ENCODE measurements at regions not wholly inside any gene's neighbourhood (a gene's known extent, or its start where the extent isn't known, plus 50 kb on each side); places are given as distances from the start of the nearest gene placed in this dataset.

DNA sequence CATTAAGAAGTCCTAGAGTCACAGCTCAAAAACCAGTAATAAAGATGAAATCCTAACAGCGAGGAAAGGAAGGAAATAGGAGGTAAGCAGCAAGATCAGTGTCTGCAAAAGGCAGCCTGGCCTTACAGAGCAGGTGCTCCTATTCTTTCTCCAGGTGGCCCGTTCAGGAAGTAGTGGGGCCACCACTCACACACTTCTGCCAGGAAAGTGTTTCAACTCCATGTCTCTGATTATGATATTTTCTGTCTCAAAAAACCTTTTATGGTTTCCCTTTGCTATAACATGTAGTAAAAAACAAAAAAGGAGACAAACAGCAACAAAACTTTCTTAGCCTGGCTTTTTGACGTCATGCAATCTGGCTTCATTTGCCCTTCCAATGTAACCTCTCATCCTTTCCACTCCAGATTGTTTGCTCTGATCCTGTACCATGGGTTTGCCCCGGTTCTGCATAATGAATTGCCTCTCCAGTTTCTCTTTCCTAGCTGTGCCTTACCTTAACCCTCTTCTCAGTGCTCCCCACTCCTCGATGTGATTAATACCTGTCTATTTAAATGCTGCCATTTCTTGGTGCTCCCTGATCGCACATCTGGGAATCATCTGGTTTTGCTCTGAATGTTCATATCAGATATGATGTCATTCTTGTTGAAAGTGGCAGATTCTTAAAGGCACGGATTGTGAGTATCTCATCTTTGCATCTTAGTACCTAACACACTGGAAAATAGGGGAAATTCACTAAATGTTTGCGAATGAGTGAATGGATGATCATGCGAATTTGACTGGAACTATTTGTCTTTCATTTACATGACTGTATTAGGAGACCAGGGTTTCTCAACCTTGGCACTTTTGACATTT, 50.6 kb upstream of the PTPRM start (continued):
- TF ChIP-seq SNAPC2 (CRISPR knock-in tag; IDR thresholded peaks at IDR 0.05) (no peak), ZNF3 (CRISPR knock-in tag; IDR thresholded peaks at IDR 0.05) (no peak)
- TF ChIP-seq, protein P1, sequence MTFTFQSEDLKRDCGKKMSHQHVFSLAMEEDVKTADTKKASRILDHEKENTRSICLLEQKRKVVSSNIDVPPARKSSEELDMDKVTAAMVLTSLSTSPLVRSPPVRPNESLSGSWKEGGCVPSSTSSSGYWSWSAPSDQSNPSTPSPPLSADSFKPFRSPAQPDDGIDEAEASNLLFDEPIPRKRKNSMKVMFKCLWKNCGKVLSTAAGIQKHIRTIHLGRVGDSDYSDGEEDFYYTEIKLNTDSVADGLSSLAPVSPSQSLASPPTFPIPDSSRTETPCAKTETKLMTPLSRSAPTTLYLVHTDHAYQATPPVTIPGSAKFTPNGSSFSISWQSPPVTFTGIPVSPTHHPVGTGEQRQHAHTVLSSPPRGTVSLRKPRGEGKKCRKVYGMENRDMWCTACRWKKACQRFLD (CRISPR knock-in tag; IDR thresholded peaks at IDR 0.05; ENCODE audit: borderline replicate concordance), result no peak

Small RNAs in the stretch of these regions (small RNA-seq; reads per million reads assigned to genes)
- 0 reads per million in 3 experiments for gene RF00554 (ENCODE audit: insufficient read depth in 2 of 3, insufficient read length in 3 of 3, low read depth in 2 of 3, low replicate concordance in 1 of 3)
